ENCODE measurements at regions not wholly inside any gene's neighbourhood (a gene's known extent, or its start where the extent isn't known, plus 50 kb on each side); places are given as distances from the start of the nearest gene placed in this dataset.
A peak's percentile ranks its signal among the peaks of the same experiment; 100 is the strongest.

- Histone ChIP-seq H3K27ac (no peak overlapping the region), H3K27me3 (peaks cover 15% of the 10 kb centered on the region), H3K9me3 (no peaks in the 10 kb centered on the region), H3K36me3 (no peaks in the 10 kb centered on the region), H3K4me3 (no peak overlapping the region), H3K4me1 (peaks cover 0 to 20% (median 3%) of the 10 kb centered on the region in 3 donors)
- 62 to 78% methylated on average over 10 to 15 of the region's 22 CpGs for WGBS, 2 donors (ENCODE audit: low coverage in 1 of 2)
- no peak for ATAC-seq
- TF ChIP-seq, protein P1, sequence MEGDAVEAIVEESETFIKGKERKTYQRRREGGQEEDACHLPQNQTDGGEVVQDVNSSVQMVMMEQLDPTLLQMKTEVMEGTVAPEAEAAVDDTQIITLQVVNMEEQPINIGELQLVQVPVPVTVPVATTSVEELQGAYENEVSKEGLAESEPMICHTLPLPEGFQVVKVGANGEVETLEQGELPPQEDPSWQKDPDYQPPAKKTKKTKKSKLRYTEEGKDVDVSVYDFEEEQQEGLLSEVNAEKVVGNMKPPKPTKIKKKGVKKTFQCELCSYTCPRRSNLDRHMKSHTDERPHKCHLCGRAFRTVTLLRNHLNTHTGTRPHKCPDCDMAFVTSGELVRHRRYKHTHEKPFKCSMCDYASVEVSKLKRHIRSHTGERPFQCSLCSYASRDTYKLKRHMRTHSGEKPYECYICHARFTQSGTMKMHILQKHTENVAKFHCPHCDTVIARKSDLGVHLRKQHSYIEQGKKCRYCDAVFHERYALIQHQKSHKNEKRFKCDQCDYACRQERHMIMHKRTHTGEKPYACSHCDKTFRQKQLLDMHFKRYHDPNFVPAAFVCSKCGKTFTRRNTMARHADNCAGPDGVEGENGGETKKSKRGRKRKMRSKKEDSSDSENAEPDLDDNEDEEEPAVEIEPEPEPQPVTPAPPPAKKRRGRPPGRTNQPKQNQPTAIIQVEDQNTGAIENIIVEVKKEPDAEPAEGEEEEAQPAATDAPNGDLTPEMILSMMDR (IDR thresholded peaks at IDR 0.05) = no peak
- no peak for TF ChIP-seq POLR2AphosphoS5 (IDR thresholded peaks at IDR 0.05)
- no peak for TF ChIP-seq POLR2A (IDR thresholded peaks at IDR 0.05)
- TF ChIP-seq EP300 (IDR thresholded peaks at IDR 0.05) = no peak
These were observed 181.1 kb downstream of the ERMARD start for GRCh38 chr6:169932491-169932890.

DNA sequence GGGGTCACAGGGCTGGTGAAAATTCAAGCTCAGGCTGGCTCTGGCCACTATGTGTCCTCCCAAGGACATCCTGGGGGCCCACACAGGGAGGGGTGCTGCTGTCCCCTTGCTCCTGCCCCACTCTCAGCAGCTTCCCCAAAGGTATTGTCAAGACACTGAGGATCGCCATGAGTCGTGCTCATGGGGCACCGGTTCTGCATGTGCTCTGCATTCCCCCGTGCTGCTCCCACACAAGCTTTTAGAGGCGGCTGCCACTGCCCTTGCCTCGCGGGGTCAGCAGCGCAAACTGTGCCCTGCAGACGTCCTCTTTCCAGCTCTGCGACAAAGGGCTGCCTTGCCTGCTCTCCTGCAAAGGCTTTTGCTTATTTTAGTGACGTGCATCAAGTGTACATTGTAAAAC, 179.8 kb downstream of the ERMARD start:
- H3K4me1 ChIP-seq = peaks cover 0 to 20% (median 3%) of the 10 kb centered on the region in 3 donors
- no peaks in the 10 kb centered on the region for H3K36me3 ChIP-seq
- ATAC-seq = no peak
- H3K27me3 ChIP-seq = peaks cover 13% of the 10 kb centered on the region
- H3K9me3 ChIP-seq = no peaks in the 10 kb centered on the region
- no peak overlapping the region for H3K27ac ChIP-seq
- H3K4me3 ChIP-seq = no peak overlapping the region
- no peak for TF ChIP-seq EP300 (IDR thresholded peaks at IDR 0.05)
- TF ChIP-seq POLR2AphosphoS5 (IDR thresholded peaks at IDR 0.05) = no peak
- TF ChIP-seq, protein P1 (IDR thresholded peaks at IDR 0.05) = no peak
- TF ChIP-seq POLR2A (IDR thresholded peaks at IDR 0.05) = no peak
- 67 to 71% methylated on average over 3 to 5 of the region's 11 CpGs for WGBS, 2 donors (ENCODE audit: low coverage in 1 of 2)

DNA sequence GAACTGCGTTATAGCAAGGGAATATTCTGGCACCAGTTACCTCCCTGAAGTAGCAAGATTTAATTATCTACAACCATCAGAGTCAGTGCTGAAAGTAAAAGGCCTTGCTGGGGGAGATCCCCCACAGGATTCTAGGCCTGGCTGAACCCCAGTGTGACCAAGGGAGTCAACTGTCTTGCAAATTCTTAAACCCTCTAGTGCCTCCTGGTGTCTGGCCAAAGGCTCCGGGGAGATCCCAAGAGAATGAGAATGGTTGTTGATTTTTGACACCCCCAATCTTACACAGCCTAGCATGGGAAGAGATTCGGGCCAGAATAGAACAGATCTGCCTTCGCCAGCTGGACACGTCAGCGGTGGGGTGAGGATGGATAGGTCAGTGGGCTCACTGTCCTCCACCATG, 179.4 kb downstream of the ERMARD start:
- no peak for ATAC-seq
- TF ChIP-seq POLR2A (IDR thresholded peaks at IDR 0.05) = no peak
- TF ChIP-seq, protein P1 (IDR thresholded peaks at IDR 0.05) = no peak
- Histone ChIP-seq H3K36me3 (no peaks in the 10 kb centered on the region), H3K4me1 (peaks cover 0 to 20% (median 3%) of the 10 kb centered on the region in 3 donors), H3K4me3 (no peak overlapping the region), H3K27ac (no peak overlapping the region), H3K27me3 (peaks cover 9% of the 10 kb centered on the region), H3K9me3 (no peaks in the 10 kb centered on the region)
- 43 to 94% methylated on average over 1 to 5 of the region's 6 CpGs for WGBS, 2 donors (ENCODE audit: low coverage in 1 of 2)

DNA sequence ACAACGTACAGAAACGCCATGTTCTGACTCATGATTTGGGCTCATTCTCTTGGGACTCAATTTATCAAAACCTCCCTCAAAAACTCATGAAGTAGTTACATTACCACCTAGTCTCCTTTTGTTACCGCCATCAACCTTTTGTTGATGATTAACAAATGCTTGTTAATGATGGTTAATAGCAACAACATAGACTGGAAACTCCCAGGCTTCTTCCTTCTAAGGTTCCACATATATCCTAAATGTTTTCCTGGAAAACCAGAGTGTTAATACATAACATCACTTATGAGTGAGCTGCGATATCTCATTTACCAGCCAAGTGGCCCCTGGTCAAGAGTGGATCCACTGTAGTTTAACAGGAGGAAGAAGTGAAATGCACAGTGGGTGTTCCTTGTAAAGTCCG, 176.3 kb downstream of the ERMARD start:
- H3K27me3 ChIP-seq = peaks cover 8% of the 10 kb centered on the region
- H3K27ac ChIP-seq = no peak overlapping the region
- H3K4me1 ChIP-seq = no peaks in the 10 kb centered on the region
- no peak for TF ChIP-seq POLR2A (IDR thresholded peaks at IDR 0.05)
- no peak for TF ChIP-seq EP300 (IDR thresholded peaks at IDR 0.05)
- TF ChIP-seq, protein P1 (IDR thresholded peaks at IDR 0.05) = no peak
- TF ChIP-seq POLR2AphosphoS5 (IDR thresholded peaks at IDR 0.05) = no peak
- no peaks in the 10 kb centered on the region for H3K9me3 ChIP-seq
- no peak overlapping the region for H3K4me3 ChIP-seq
- no peaks in the 10 kb centered on the region for H3K36me3 ChIP-seq
- no peak for ATAC-seq
- 77 to 92% methylated on average over 4 to 5 of the region's 5 CpGs for WGBS, 2 donors (ENCODE audit: low coverage in 1 of 2)

DNA sequence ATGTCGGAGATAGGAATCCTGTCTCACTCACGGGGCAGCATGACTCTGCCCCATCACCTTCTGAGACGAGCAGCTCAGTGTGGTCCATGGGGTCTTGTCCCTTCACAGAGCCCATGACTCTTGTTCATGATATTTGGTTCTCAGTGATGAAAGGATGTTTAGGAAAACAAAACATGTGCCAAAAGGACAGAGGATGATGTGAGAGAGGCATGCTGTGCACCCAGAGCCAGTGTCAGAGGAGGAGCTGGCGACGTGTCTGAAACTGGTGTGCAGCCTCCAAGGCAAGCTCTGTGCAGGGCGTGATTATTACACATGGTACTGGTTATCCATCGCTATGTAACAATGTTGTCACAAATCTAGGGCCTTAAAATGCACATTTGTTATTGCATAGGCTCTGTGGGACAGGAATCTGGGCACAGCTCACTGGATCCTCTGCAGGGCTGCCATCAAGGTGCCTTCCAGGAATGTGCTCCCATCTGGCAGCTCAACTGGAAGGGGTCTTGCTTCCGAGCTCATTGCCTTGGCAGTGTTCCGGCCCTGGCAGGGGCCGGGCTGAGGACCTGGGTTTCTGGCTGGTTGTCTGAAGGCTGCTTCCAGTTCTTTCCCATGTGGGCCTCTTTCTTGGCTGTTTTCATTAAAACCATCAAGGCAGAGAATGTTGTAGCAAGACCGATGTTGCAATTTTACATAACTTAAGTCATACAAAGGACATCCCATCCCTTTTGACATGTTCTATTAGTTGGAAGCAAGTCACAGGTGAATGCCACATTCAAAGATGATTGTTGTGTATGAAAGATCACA, 175.4 kb downstream of the ERMARD start:
- Histone ChIP-seq H3K27me3 (peaks cover 16% of the 10 kb centered on the region), H3K4me1 (no peaks in the 10 kb centered on the region), H3K4me3 (no peak overlapping the region), H3K36me3 (no peaks in the 10 kb centered on the region), H3K27ac (no peak overlapping the region), H3K9me3 (no peaks in the 10 kb centered on the region)
- ATAC-seq = peak; percentile 38
- TF ChIP-seq POLR2A (IDR thresholded peaks at IDR 0.05) (no peak), POLR2AphosphoS5 (IDR thresholded peaks at IDR 0.05) (no peak), EP300 (IDR thresholded peaks at IDR 0.05) (no peak)
- TF ChIP-seq, protein P1 (IDR thresholded peaks at IDR 0.05) = no peak
- WGBS, 2 donors (ENCODE audit: low coverage in 1 of 2) = 60 to 79% methylated on average over 3 to 9 of the region's 11 CpGs

All from gastroesophageal sphincter (tissue), 4 donors.